ENCODE measurements at regions not wholly inside any gene's neighbourhood (a gene's known extent, or its start where the extent isn't known, plus 50 kb on each side); places are given as distances from the start of the nearest gene placed in this dataset.

DNA sequence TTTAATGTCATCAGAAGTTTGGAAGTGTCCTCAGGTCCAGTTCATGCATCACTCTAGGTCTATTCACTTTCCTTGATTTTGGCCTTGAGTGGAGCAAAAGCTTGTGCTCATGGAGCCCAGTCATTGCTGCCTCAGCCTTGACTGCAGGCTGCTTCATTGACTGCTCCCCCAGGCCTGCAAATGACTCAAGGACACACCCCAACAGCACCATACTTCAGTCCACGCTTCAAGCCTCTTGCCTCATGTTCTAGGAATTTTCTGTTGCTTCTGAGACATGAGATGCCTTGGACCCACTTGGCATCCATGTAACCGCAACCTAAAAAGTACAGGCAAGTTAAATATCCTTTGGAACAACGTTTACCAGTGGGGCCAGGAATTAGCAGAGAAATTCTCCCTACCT is 193.7 kb downstream of the PIK3R1 start:
- DNase-seq = no peak

DNA sequence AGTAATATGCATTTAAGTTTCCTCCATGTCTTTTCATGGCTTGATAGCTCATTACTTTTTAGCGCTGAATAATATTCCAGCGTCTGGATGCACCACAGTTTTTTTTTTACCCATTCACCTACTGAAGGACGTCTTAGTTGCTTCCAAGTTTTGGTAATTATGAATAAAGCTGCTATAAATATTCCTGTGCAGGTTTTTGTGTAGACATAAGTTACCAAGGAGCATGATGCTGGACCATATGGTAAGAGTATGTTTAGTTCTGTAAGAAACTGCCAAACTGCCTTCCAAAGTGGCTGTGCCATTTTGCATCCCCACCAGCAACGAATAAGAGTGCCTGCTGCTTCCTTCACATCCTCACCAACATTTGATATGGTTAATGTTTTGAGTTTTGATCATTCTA is 195.6 kb downstream of the PIK3R1 start:
- no peak for DNase-seq

DNA sequence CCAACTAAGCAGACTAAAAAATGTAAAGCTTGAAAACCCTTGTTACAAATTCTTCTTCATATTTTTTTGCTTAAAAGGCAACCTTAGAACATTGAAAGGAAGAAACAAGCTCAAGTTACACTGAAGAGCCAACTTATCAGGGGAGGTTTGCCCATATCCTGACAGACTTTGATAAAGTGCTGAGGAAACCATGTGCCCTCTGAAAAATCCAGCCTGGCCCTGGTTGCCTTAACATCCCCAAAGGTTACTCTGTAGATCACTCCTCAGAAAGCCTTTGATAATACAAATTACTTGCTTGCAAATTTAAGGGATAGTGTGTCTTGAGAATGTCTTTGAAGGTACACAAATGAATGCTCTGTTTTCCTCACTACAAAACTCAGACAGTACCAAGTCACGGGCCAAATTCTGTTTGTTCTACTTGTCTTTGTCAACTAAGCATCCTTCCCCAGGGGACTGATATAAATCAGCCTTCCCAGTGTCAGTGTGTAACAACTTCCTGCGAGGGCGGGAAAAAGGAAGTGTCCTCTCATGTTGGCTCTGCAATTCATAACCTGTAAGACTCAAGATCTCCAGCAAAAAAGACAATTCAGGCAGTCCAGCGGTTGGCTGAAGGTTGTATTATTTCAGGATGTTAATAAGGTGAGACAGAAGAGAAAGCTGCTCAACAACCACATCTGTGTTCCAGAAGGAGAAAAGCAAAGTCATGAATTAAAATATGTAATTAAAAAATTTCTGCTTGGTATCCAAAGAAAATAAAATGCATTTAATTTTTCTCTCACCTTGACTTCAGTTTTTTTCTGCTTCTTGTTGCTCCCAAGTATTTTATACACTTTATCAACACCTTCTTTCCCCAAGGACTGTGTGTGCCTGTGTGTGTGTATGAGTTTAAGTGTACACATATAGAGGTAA is 199.9 kb downstream of the PIK3R1 start:
- DNase-seq = no peak

DNA sequence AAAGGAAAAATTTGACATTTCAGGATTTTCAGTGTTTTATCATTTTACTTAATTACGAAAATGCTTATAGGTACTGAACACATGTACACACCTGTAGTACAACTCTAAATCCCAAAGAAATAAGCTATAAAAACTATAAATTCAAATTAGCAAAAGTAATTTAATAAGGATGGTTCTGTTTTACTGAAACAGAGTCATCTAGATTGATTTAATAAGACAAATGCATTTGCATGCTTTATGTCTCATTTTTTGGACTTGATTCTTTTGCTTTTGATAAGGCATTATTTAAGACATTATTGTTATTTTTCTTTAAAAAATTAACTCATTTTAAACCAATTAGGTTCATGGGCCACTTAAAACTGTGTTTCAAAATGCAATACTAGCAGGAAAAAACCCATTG is 201.2 kb downstream of the PIK3R1 start:
- no peak for DNase-seq

DNA sequence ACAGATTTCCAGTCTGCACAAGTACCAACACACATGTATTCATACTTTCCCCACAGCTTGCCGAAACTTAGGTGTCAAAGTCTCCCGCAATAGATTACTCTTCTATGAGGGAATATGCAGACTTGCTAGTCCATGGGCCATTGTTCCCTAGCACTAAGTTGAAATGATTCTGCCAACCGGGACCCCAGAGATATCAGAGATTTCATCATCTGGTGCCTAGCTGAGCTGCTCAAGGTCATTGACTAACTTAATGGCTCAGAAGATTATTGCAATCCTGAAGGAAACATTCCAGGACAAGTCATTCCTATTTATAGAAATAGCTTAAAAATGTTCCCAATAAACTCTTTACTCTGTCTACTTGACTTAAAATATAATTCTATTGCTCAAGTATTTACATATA is 202.6 kb downstream of the PIK3R1 start:
- DNase-seq = no peak

DNA sequence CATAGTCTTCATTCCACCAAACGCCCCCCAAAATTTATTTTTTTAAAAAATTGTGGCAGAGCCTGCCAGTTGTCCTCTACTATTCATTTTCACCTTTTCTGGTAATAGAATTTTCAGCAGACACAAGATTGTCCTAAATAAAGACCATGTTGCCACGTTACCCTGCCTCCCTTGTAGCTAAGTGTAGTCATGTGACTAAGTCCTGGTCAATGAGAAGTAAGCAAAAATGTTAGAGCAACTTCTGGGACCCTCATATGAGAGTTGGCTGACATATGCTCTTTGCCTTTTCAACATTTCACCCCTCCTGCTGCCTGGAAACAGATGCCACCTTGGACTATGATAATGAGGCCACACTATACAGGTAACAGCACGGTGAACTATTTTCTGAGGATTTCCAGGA is 203.1 kb downstream of the PIK3R1 start:
- DNase-seq = no peak

DNA sequence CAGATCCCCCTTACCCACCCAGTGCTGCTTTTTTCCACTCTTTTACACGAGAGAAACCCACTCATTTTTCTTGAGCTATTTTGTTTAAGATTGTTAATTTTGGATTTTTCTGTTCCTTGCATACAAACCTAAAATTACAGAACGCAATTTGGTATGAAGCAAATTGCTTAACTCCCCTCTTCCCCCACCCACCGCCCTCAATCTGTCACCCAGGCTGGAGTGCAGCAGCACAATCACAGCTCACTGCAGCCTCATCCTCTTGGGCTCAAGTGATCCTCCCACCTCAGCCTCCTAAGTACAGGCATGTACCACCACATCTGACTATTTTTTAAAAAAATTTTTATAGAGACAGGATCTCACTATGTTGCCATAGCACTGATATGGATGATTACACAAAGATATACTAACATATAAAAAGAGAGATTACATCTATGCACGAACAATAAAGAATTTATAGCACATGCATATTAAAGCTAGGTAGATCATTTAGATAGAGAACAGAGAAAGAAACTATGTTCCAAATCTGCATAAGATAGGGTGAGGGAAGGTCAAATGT is 203.6 kb downstream of the PIK3R1 start:
- no peak for DNase-seq

DNA sequence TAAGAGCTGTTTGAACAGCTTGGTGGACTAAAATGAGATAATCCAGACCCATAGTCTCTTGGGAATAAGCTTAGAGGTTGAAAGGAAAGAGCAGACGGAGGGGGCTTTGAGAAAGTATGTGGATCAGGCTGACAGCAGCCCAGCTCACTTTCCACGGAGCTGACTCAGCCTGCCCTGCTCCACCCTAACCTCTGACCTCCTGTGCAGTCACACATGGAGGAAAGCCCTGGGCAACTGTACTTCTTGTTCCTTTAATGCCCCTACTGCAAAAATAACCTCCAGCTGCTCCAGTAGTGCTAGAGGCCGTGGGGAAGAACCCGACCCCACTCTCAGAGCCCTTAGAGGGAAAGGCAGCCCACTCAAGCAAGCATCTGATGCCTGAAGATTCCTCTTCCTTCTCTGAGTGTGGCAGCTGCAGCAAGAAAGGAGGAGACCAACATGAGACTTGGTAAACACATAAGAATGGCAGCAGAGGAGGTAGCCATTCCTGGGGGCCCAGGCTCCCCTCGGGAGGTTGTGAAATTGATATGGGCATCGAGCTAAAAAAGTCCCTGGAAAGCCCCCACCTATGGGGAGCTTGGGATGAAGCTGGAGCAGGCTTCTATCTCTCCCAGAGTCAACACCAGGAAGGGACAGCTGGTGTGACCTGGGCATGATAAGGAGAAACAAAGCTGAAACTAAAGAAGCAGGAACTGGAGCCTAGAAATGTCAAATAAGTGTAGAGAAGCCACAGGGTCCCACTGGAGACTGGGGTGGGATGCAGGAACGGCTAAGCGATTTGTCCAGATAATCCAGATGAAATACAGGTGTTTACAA is 204.3 kb downstream of the PIK3R1 start:
- DNase-seq = no peak

DNA sequence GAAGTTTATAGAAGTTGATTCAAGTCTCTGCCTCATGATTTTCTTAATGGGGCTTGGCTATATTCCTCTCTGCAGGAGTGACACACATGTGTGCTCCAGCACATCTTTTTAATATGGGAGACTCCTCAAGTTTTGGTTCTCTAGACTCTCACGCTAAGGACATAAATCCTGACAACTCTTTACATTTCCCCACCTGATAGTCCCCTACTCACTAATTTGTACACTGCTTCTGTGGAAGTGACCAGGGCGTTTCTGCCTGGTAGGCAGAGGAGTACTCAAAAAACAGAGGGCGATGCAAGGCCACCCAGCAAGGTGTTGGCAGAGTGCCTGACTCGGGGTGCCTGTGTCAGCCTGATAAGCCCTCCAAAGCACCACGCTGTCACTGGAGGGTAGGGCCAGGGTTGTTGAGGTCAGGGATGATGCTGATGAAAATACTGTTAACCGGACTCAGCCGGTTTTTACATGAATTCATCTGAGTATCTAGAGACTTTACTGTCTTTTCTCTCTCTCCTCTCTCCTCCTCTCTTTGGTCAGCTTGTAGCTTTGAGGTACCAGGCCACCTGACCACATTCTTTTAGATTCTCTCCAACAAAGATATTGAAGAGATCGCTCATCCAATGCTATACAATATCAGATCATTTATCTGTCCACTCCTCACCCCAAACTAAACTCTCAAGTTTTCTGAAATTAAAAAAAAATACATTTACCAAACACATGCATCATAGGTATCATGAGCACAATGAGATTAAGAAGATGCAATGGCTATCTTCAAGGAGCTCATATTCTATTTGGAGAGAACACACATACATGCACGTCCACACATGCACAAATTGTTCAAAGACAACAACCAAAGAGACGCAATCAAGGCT is 205.2 kb downstream of the PIK3R1 start:
- DNase-seq = no peak

DNA sequence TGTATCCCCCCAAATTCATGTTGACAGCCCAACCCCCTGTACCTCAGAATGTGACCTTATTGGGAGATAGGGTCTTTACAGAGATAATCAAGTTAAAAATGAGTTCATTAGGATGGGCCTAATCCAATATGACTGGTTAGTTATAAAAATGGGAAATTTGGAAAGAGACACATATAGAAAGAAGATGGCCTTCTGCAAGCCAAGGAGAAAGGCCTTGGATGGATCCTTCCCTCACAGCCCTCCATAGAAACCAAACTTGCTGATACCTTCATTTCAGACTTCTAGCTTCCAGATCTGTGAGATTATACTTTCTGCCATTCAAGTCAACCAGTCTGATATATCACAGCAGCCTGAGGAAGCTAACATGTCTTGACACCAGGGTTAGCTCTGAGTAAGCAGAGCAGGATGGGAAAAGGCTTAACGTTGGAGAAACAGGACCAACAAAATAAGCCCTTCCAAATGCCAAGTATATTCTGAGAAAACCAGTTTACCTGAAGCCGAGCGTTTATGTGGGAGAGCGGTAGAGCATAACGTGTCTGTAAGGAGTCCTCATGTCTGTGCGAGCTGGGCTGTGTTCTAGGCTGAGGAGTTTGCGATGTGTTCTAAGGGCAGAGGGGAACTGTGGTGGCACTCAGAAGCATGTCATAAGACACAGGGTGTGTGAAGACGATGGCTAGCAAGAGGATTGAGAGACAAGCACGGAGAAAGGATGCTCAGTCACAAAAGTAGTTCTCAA is 206.1 kb downstream of the PIK3R1 start:
- no peak for DNase-seq

DNA sequence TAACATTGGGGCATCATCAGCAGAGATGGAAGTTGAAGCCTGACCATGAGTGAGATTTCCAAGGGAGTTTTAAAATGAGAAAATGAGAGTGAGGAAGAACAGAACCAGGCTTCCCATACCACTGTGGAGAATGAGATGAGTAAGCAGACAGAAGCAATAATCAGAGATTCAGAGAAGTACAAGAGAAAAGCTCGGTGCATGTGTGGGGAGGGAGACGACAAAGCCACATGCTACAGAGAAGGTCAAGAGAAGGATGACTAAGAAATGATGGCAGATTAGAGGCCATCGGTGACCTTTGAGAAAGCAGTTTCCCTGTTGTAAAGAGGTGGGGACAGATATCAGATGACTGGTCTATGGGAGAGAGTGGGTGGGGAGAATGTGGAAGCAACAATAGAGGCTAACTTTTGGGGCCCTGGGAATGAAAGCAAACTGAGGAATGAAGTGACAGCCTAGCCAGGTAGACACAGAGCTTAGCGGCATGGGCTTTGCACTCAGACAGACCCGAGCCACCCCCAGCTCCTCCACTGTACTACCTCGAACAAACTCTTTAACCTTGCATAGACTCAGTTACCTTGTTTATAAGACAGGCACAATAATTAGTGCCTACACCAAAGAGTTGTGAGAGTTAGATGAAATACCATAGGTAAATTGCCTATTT is 207.7 kb downstream of the PIK3R1 start:
- no peak for DNase-seq

DNA sequence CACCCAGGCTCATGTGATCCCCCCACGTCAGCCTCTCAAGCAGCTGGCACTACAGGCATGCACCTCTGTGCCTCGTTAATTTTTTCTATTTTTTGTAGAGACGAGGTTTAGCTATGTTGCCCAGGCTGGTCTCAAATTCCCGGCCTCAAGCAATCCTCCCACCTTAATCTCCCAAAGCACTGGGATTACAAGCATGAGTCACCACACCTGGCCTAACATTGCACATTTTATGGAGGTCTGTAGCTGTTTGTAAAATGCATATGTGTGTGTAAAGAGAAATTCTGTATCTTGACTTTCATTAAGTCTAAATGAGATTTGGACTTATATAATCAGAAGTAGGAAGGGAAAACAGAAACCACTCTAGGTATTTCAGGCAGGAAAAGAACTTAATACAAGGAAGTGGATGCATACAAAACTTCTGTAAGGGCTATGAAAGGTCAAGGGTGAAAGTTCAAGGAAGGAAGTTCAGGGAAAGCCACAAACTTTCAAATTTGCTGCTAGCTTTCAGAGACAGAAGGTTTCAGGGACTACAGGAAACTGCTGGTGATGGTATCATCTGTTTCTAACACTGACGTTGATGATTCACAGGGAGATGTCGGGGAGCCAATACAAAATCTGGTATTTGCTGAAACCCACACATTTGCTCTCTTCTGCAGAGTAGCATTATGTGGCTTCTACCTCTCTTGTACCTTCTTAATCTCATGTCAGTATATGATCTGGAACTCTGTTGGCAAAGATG is 209.4 kb downstream of the PIK3R1 start:
- DNase-seq = no peak

DNA sequence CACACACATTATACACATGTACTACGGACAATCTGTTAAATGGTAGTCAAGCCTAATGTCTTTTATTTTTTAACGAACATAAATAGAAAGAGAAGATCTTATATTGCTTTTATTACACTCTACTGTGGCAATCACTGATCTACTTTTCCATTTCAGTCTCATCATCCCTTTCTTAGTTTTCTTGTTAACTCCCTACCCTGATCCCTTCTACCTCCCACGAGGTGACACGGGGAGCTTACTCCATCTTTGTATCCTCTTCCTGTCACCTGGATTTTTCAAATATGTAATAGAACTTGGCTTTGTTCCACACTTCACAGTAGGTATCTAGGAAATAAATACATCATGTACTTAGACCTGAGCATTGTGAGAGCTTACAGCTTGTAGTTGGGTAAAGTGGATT is 211.0 kb downstream of the PIK3R1 start:
- no peak for DNase-seq

DNA sequence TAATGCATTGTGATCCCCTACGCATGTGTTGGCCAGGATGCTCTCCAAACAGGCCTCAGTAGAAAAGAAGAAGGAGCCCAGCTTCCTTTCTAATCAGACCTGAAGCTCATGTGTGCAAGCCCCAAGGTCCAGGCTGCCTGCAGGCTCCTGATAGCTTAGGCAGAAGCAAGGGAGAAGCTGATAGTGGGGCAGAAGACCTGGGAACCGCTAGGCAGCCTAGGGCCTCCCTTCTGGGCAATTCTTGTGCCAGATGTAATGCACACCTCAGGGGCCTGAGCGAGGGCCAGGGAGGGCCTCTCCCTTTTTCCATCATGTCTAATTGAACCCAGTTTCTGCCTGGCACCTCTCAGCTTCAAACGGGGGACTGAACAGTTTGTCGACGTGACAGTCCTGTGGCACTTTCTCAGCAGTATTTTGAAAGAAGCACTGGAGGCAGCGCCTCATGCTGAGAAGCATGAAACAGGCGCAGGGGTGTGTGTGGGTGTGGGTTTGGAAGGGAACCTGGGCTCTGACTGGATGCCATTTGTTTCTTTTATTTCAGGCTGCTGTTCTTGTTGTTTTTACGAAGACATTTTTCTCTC is 212.8 kb downstream of the PIK3R1 start:
- no peak for DNase-seq

DNA sequence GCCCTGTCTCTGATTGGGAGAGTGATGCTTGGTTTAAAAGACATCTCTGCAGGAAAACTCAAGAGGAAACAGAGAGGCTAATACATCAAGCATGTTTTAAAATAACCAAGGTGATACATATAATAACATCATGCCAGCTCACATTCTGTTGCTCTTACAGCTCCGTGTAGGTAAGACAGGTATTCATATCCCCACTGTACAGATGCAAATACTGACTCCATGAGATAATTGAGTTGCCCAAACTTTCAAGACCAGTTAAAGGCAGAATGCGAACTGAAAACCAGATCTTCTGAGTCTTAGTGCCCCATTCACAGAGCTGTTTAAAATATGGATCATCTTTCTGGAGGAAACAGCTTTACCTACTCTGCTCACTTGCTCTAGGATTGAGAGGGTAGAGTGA is 214.0 kb downstream of the PIK3R1 start:
- DNase-seq = no peak

DNA sequence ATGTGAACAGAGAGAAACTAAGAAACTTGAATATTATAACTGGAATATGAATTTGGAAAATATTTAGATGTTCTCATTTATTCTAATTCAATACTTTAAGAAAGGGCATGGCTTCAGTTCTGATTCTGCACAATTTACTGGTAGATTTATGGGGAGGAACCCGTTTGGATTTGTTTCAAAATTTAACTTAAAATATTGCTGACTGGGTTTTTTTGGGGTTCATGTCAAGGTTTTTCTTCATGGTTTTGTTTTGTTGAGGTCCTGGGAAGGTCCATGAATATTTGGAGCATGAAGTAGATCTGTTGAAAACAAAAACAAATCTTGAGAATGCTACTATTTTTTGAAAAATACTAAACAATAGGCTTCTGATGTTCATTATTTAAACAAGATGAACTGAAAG is 214.7 kb downstream of the PIK3R1 start:
- no peak for DNase-seq

DNA sequence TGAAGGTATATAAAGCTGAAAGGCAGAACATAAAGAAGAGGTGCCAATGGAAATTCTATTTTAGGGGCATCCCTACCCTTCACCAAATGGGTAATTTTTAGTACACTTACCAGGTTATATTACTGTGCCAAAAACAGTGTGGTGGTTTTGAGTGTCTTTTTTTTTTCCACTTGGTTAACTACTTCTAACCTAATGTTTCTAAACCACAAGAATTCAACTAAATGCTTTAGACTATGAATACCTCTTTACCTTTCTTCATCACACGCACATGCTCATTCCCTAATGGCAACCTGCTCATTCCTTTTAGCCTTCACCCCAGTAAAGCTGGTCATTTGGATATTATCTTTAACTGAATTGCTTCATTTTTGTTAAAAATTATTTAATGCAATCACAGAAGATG is 215.6 kb downstream of the PIK3R1 start:
- no peak for DNase-seq

DNA sequence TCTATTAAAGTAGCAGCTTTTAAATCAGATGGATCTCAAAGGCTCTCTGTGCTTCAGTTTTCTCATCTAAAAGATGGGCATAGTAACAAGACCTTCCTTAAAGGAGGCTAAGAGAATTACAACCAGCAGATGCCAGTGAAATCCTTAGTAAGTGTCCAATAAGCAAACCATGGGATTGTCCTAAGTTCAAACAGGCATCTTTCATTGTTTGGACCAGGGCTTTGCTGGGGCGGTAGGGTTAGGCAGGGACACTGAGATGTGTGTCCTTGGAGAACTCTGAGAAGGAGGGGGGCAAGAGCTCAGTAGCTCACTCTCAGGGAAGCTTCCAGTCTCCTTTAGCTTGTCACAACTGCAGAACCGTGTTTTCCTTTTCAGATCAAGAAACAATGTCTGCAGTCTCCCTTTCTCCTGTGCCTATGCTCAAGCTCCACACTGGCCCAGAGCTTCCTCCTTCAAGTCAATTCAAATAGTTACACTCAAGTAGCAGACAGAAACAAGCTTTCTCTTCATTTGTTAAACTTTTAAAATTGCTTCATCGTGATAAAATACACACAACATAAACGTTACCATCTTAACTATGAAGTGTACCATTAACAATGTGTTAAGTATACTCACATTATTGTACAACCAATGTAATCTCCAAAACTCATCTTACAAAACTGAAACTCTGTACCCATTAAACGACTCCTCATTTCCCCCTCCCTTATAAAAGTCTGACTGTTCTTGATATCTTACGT is 216.2 kb downstream of the PIK3R1 start:
- DNase-seq = no peak

DNA sequence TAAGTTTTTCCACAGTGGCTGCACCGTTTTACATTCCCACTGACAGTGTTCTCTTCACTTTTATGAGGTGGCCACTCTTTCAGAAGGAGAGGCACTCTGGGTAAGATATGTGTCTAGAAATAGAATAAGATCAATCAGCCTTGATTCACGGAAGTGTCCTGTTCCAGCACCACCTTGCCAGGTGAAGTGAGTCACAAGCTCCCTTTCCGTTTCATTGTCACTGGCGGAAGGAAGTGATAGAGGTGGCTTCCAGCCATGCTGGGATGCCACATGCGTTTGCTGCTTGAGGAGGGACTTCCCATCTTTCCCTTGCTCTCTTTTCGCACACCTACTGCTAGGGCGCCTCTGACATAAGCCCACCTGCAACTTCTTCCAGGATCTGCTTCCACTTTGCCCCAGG is 217.1 kb downstream of the PIK3R1 start:
- DNase-seq = no peak

DNA sequence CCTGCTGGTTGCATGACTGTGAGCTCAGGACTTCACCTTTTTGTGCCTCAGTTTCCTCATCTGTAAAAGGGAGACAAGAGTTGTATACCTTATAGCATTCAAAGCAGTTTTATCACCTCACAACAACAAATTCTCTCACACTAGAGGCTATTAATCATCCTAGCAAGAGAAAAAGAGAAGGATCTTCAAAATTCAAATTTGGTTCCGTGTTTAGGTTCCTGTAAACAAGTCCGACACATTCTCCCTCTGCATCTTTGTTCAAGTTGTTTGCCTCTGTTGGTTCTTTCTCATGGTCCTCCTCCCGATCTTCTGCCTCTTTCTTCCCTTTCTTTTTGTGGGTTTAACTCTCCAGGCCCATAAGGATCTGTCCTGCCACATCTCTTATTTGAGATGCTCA is 218.0 kb downstream of the PIK3R1 start:
- no peak for DNase-seq

Data from amniotic stem cell (primary cell).